HUDEP-2 (cell line): ENCODE measurements at regions not wholly inside any gene's neighbourhood (a gene's known extent, or its start where the extent isn't known, plus 50 kb on each side); places are given as distances from the start of the nearest gene placed in this dataset.

Experiments used
- DNase-seq, 76 experiments: peaks; one replicate each; lab custom pipeline; 2025; ENCODE audit not compliant: unreplicated experiment in 76 of 76; lab: John Stamatoyannopoulos, UW

GRCh38 chr2:7974936-7975335 lies 706.9 kb upstream of the ID2 start:
- no peak for DNase-seq

GRCh38 chr2:7976206-7976605 lies 705.6 kb upstream of the ID2 start:
- DNase-seq: no peak

GRCh38 chr2:7977981-7978380 lies 703.9 kb upstream of the ID2 start:
- no peak for DNase-seq

DNA sequence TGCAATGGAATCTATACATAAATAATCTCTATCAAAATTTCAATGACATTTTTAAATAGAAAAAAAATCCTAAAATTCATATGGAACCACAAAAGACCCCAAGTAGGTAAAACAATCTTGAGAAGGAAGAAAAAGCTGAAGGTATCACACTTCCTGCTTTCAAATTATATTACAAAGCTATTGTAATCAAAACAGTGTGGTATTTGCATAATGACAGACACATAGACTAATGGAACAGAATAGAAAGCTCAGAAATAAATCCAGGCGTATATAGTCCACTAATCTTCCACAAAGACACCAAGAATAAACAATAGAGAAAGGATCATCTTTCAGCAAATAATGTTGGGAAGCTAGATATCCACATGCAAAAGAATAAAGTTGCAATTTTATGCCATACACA lies 699.8 kb upstream of the ID2 start:
- no peak for DNase-seq

DNA sequence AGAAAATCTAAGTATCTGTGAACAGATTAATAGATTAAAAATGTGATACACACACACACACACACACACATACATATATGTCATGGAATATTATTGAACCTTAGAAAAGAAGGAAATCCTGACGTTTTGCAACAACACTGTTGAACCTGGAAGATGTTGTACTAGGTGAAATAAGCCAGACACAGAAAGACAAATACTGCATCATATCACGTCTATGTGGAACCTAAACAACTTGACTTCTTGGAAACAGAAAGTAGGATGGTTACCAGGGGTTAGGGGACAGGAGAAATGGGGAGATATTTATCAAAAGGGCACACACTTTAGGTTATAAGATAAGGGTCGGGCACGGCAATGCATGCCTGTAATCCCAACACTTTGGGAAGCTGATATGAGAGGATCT lies 698.4 kb upstream of the ID2 start:
- DNase-seq: no peak

DNA sequence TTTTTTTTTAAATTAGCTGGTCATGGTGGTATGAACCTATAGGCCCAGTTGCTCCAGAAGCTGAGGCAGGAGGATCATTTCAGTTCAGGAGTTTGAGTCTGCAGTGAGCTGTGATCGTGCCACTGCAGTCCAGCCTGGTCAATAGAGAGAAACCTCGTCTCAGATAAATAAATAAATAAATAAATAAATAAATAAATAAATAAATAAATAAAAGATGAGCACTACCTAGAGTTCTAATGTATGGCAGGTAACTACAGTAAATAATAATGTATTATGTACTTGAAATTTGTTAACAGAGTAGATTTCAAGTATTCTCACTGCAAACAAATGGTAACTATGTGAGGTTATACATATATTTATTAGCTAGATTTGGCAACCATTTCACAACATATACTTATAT lies 697.9 kb upstream of the ID2 start:
- DNase-seq: no peak

DNA sequence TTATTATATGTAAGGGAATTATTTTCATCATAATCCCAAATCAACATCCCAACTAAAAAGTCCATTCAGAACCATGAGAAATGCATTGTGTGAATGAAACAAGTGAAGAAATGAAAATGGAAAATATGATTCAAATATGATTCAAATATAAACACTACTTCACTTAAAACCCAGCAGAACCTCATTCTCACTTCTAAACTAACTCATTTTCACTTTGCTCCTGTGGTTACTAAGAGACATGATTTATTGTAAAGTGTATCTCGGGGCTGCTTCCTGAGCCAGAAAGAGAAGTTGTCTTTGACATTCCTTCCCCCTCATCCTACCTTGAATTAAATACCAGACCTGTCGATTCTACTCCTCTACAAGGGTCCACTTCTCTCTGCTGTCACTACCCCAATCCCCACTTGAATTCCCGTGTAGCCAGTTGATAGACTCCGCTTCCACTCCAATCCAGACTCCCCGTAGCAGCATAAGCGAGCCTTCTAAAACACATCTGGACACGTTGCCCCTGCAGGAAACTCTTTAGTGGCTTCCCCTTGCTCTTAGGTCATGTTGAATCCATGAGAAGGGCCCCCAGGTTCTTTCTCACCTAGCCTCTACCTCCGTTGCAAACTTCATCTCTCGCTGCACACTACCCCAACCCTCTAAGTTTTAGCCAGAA lies 697.0 kb upstream of the ID2 start:
- DNase-seq: no peak

GRCh38 chr2:7986431-7986830 lies 695.4 kb upstream of the ID2 start:
- no peak for DNase-seq

DNA sequence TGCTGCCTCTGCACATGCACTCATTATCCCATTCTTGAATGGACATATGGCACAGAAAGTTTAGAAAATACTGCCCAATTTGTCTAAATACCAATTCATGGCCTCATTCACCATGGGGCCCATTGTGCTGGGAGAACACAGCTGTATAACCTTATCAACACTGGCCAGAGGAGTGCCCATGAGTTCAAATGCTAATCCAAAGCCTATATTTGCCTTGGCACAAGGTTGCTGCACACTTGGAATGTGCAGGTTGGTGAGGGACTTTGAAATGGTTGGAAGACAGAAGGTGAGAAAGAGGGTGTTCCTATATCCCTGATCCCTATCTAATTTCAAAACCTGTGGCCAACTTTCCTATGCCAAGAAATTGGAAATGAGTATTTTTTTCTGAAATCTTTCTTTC lies 693.9 kb upstream of the ID2 start:
- no peak for DNase-seq

- DNase-seq: no peak
Observed at GRCh38 chr2:7988440-7988839, 693.4 kb upstream of the ID2 start.

DNA sequence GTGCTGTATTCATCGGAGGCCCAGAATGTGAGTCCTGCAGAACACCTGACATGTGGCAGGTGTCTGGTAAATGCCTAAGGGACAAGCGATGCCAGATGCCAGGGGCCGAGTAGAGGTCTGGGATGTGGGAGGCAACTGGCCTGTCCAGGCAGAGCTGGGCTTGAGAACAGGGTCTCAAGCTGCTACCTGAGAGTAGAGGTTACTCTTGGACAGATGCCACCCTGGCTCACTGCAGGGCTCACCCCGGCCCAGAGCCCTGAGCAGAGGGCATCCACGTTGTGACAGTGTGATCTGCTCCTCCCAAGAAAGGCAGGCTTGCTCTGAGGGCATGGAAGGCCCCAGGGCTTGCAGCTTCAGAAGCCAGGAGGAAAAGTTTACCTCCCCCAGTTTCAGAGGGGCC lies 692.0 kb upstream of the ID2 start:
- no peak for DNase-seq

GRCh38 chr2:7992612-7993602 lies 688.9 kb upstream of the ID2 start:
- DNase-seq: no peak

DNA sequence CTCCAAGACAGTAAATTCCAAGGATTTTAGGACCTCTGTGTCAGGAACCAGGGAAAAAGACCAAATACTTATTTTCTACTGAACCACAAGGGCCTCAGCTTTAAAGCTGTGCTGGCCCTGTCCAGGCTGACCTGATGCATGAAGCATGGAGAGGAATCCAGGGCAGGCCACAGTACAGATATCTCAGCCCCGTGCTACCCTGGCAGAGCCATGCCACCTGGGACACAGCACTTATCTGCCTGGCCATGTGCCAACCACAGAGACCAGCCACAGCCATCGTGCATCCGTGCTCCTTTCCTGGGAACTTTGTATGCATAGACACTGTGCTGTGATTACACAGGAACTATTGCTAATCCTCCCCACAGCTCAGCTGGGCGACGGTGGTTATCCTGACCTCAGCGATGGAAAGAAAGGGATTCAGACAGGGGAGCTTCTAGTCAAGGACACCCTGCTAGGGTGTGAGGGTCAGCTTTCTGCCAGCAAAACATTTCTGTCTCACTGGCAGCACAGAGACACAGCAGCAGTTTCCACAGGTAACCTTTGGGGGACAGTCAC lies 687.4 kb upstream of the ID2 start:
- DNase-seq: peak in 1 of 76 experiments; percentile 4

DNA sequence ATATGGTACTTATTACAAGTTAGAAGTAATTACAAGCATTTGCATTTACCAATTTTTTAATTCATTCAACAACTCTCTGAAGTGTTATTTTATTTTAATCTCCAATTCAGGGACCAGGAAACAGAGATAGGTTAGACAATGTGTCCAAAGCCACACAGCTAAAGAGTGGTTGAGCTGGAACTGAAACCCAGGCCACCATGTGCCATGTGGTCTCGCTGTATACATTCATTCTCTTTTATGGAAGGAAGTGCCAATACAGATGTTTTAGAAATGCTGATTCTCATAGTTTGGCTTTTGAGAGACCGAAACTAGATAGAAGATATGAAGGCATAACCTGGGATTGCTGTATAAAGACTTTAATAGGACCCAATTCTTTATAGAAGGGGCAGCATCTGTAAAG lies 684.6 kb upstream of the ID2 start:
- no peak for DNase-seq

- no peak for DNase-seq
Observed at GRCh38 chr2:7999683-8000476, 682.0 kb upstream of the ID2 start.

- DNase-seq: peak in 5 of 76 experiments; percentile 3 to 10 (median 7)
Observed at GRCh38 chr2:8000870-8001269, 681.0 kb upstream of the ID2 start.

DNA sequence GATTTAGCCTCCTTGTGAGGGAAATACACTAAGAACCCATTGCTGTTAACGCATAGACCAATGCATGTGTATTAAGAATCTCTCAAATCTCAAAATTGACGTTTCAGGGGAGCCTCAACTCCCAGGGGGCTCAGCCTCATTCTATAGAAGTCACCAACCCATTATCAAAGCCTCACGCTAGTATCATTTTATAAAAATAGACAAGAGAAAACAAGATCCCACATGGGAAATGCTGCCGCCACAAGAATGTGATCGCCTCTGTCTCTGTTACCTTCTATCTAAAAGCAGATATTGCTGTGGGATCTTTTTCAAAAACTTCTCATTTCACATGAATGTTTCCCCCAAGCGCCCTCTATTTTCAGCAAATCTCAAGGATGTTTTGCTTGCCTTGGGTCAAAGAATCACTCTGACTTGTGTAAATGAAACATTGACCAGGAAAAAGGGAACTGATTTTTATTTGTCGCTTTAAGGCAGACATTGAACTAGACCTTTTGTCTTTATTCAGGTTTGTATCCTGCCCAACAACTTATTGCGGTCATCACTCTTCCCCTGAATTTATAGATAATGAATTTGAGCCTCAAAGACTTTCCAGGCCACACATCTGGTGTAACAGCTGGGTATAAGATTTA lies 679.0 kb upstream of the ID2 start:
- no peak for DNase-seq

DNA sequence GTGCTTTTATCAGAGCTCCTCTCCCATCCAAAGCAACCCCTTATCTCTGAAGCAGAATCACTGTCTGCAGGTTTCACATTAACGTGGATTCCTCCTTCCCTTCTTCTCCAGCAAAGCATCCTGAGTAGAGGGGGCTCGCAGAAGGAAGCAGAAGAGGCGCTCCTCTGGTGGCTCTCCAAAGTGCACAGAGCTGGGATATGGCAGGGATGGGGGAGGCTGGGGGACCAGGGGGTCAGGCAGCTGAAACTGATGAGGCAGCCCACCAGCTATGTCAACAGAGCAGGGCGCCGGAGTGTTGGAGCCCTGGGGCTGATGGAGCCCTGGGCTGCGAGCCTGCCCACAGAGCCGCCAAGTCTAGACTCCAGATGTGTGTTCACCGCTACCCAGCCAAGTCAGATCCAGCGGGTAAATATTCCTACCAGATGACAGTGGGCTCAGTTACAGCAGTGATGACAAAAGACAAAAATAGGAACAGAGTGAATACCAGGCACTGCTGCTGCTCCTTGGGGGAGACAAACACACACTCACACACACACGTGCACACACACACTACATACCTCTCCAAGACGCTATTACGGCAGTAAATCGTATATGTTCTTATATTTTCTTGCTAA lies 678.3 kb upstream of the ID2 start:
- DNase-seq: no peak

DNA sequence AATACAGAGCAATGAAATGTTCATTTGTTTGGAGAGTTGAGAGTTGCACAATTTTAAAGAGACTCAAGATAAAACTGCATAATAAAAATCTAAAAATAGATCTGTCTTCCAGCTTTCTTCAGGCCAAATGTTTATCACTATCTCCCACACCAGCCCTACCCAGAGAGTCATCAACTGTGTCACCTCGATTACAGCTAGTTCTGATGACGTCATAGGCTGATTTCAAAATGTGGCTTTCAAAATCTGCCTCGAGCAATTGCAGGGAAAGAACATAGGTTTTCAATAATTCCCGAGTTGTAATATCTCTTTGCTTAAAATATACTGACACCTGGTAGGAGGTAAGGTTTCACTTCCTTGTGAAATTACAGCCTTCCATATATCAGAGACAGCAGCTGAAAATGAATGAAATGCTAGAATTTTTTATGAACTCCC lies 677.6 kb upstream of the ID2 start:
- DNase-seq: peak in 44 of 76 experiments; percentile 2 to 73 (median 32)

- no peak for DNase-seq
Observed at GRCh38 chr2:8006181-8006580, 675.7 kb upstream of the ID2 start.
